GM12874 (cell line): ENCODE measurements at regions not wholly inside any gene's neighbourhood (a gene's known extent, or its start where the extent isn't known, plus 50 kb on each side); places are given as distances from the start of the nearest gene placed in this dataset.
A peak's percentile ranks its signal among the peaks of the same experiment; 100 is the strongest.

Experiments used
- TF ChIP-seq, protein P1 (sequence below): IDR thresholded peaks from 2 replicates; pipeline ENCODE4 v1.5.1; 2011; ENCODE audit warnings: low read depth, mild to moderate bottlenecking, control low read depth, low read length, moderate library complexity; ENCODE audit not compliant: insufficient read depth

- TF ChIP-seq, protein P1, sequence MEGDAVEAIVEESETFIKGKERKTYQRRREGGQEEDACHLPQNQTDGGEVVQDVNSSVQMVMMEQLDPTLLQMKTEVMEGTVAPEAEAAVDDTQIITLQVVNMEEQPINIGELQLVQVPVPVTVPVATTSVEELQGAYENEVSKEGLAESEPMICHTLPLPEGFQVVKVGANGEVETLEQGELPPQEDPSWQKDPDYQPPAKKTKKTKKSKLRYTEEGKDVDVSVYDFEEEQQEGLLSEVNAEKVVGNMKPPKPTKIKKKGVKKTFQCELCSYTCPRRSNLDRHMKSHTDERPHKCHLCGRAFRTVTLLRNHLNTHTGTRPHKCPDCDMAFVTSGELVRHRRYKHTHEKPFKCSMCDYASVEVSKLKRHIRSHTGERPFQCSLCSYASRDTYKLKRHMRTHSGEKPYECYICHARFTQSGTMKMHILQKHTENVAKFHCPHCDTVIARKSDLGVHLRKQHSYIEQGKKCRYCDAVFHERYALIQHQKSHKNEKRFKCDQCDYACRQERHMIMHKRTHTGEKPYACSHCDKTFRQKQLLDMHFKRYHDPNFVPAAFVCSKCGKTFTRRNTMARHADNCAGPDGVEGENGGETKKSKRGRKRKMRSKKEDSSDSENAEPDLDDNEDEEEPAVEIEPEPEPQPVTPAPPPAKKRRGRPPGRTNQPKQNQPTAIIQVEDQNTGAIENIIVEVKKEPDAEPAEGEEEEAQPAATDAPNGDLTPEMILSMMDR = no peak
These were observed 164.2 kb upstream of the GPR101 start for GRCh38 chrX:137198040-137198439.

- TF ChIP-seq, protein P1 = no peak
These were observed 162.2 kb upstream of the GPR101 start for GRCh38 chrX:137195991-137196390.

DNA sequence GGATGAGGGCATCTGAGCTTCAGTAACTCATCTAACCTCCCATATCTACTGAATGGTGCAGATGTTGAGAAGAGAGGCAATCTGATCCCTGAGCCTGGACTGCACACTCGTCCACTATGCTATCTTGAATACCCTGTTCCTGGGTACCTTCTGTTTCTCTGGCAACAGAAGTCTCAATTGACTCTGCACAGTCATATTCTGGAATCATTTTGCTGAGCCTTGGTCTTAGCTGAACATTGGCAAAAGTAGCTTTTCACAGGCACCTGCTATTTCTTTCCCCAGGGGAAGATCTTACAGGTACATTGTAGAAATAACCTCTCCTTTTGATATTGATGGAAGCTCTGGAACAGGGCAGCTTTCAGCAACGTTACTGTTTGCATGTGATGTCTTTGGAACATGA is 161.5 kb upstream of the GPR101 start:
- TF ChIP-seq, protein P1 = no peak

DNA sequence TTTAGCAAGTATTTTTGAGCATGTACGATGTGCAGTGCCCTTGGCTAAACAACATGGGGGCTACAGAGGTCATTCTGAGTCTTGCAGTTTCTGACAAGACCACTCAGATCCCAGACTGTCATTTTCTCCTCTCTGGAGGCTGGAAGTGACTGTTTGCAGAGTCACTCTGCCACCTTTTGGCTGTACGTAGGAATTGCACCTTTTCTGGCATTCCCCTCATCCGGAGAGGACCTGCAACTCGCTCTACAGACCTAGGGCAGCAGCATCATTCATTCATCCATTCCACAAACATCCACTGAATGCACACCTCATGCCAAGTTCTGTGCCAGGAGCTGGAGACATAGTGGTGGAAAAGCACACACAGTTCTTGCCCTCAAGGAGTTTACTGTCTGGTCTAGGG is 160.4 kb upstream of the GPR101 start:
- TF ChIP-seq, protein P1 = peak; percentile 51

DNA sequence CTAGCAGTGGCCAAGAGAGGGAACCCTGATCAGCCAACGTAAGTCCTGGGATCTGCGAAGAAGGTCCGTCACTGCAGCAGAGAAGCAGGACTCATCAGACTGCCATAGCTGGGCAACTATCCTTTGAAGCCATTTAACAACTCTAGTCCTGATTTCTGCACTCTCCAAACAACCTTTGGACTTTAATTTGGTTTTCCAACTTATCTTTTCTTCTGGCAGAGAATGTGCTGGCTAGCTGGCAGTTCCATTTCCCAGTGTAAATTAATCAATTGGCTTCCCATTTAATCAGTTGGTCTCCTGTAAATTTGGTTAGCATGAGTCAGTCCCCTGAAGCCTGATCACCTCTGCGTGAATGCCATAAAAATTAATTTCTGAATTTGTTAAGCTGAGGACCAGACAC is 153.7 kb upstream of the GPR101 start:
- TF ChIP-seq, protein P1 = no peak

- TF ChIP-seq, protein P1 = no peak
These were observed 144.6 kb upstream of the GPR101 start for GRCh38 chrX:137178392-137178791.

DNA sequence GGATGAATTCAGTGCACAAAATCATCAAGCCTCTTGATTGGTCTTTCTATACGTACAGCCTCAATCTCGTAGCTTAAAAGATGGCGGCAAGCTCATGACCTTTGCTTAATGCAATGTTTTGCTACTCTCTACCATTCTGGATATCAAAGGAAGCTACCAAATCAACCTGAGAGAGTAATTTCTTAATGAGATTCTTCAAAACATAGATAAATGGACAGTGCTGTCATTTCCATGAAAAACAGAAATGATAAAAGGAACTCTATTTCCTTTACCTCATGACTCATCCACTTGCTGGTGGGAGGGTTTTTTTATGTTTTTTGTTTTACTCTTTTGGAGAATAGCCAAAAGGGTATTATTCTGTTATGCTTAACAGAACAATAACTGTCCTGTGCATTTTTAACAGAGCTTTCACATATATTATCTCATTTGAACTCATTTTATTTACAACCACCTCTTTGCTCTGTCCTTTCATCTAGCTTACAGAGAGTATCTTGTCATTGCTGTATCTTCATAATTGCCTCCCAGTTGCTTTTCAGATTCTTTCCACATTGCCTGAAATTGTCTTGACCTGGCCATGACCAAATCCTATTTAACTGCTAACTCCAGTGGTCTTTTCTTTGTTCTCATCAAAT is 138.6 kb upstream of the GPR101 start:
- TF ChIP-seq, protein P1 = no peak
